SK-N-SH (cell line): ENCODE measurements at regions not wholly inside any gene's neighbourhood (a gene's known extent, or its start where the extent isn't known, plus 50 kb on each side); places are given as distances from the start of the nearest gene placed in this dataset.

Experiments
- CTCF ChIA-PET: fragments of 300-600, 350-600 bp; formaldehyde crosslinking; extraction: SDS; loops from one replicate; lab custom pipeline; 2021; lab: Yijun Ruan, JAX
- POLR2A ChIA-PET: fragments of 350-600 bp; sonication (Branson Sonifier 250); formaldehyde crosslinking; extraction: SDS; loops from one replicate; lab custom pipeline; 2020; ENCODE audit warnings: antibody characterized with exemption, inconsistent platforms; lab: Yijun Ruan, JAX
- DNase-seq: peaks from one replicate; pipeline ENCODE4 v3.0.0; 2012
- H2AFZ ChIP-seq: fragments of 200-600 bp; sonication (generic); 2 replicates; pipeline ENCODE4 v1.8.1; 2016; ENCODE audit warnings: antibody characterized with exemption, mild to moderate bottlenecking, low read depth
- H3F3A ChIP-seq: fragments of 200-600 bp; sonication (generic); replicated peaks from 2 replicates; pipeline ENCODE3; 2016; ENCODE audit warnings: antibody characterized with exemption, mild to moderate bottlenecking; ENCODE audit not compliant: insufficient read depth
- H3K27ac ChIP-seq, 2 experiments: fragments of 200-500 bp in 1 of 2; fragments of 200-600 bp in 1 of 2; sonication (Bioruptor generic) in 1 of 2; sonication (generic), shearing (Covaris generic) in 1 of 2; 2 replicates each; pipeline versions ENCODE4 v1.5.1 to v1.6.1; 2014 to 2016; ENCODE audit warnings: low read depth in 2 of 2, inconsistent platforms in 1 of 2, low read length in 1 of 2, mild to moderate bottlenecking in 1 of 2, mixed read lengths in 1 of 2
- H3K27me3 ChIP-seq: fragments of 200-600 bp; sonication (generic), shearing (Covaris generic); 2 replicates; pipeline ENCODE4 v1.6.1; 2016; ENCODE audit warnings: mixed run types; ENCODE audit not compliant: insufficient read depth
- H3K36me3 ChIP-seq, 2 experiments: fragments of 200-500 bp in 1 of 2; fragments of 200-600 bp in 1 of 2; sonication (Bioruptor generic) in 1 of 2; sonication (generic) in 1 of 2; replicated peaks in 1 of 2; 2 replicates each; pipeline versions ENCODE3 to v1.5.1; 2014 to 2016; ENCODE audit warnings: low read length in 1 of 2, mild to moderate bottlenecking in 1 of 2; ENCODE audit not compliant: insufficient read depth in 2 of 2, control insufficient read depth in 1 of 2
- H3K4me1 ChIP-seq, 2 experiments: fragments of 200-500 bp in 1 of 2; fragments of 200-600 bp in 1 of 2; sonication (Bioruptor generic) in 1 of 2; sonication (generic), shearing (Covaris generic) in 1 of 2; 2 replicates each; pipeline versions ENCODE4 v1.5.1 to v1.6.1; 2014 to 2016; ENCODE audit warnings: low read depth in 1 of 2, low read length in 1 of 2, mixed run types in 1 of 2; ENCODE audit not compliant: insufficient read depth in 2 of 2, control insufficient read depth in 1 of 2
- H3K4me2 ChIP-seq: fragments of 200-600 bp; sonication (generic), shearing (Covaris generic); 2 replicates; pipeline ENCODE4 v1.6.1; 2017; ENCODE audit warnings: mixed run types
- H3K4me3 ChIP-seq, 2 experiments: fragments of 200-500 bp in 1 of 2; fragments of 200-600 bp in 1 of 2; sonication (Bioruptor generic) in 1 of 2; sonication (generic), shearing (Covaris generic) in 1 of 2; 2 replicates each; pipeline versions ENCODE4 v1.5.1 to v1.8.1; 2014 to 2016; ENCODE audit warnings: low read depth in 2 of 2, inconsistent platforms in 1 of 2, low read length in 1 of 2, mild to moderate bottlenecking in 1 of 2, mixed read lengths in 1 of 2, moderate library complexity in 1 of 2
- H3K79me2 ChIP-seq: fragments of 200-600 bp; sonication (generic); 2 replicates; pipeline ENCODE4 v1.8.1; 2017; ENCODE audit warnings: mild to moderate bottlenecking; ENCODE audit not compliant: insufficient read depth
- H3K9ac ChIP-seq: fragments of 200-600 bp; sonication (generic); 2 replicates; pipeline ENCODE4 v1.6.1; 2017; ENCODE audit warnings: mixed run types
- H3K9me2 ChIP-seq: fragments of 200-600 bp; sonication (generic); 2 replicates; pipeline ENCODE4 v1.6.1; 2017; ENCODE audit warnings: mixed run types
- H3K9me3 ChIP-seq: fragments of 200-600 bp; sonication (generic); 2 replicates; pipeline ENCODE4 v1.6.1; 2017; ENCODE audit warnings: mixed run types, mild to moderate bottlenecking, moderate library complexity
- H4K20me1 ChIP-seq: fragments of 200-600 bp; sonication (generic); 2 replicates; pipeline ENCODE4 v1.6.1; 2017; ENCODE audit warnings: mild to moderate bottlenecking, mixed run types; ENCODE audit not compliant: insufficient read depth
- CHD2 ChIP-seq: fragments of 150-350 bp; IDR thresholded peaks from 2 replicates; pipeline ENCODE4 v1.6.1; 2018; ENCODE audit warnings: low read length; ENCODE audit not compliant: partially characterized antibody
- ELF1 ChIP-seq: IDR thresholded peaks from 2 replicates; pipeline ENCODE4 v1.4.0; 2012
- EZH2phosphoT487 ChIP-seq: fragments of 200-600 bp; sonication (generic); IDR thresholded peaks from 2 replicates; pipeline ENCODE4 v1.6.1; 2017; ENCODE audit warnings: low read depth, mixed run types, mild to moderate bottlenecking, antibody characterized with exemption, moderate library complexity, borderline replicate concordance
- FOXM1 ChIP-seq: IDR thresholded peaks from 2 replicates; pipeline ENCODE4 v1.4.0; 2012; ENCODE audit warnings: low read depth, mild to moderate bottlenecking
- GATA2 ChIP-seq: sonication (generic); formaldehyde crosslinking; IDR thresholded peaks from 2 replicates; pipeline ENCODE4 v1.5.0; 2020; ENCODE audit warnings: mild to moderate bottlenecking, missing genetic modification reagents
- MXI1 ChIP-seq: IDR thresholded peaks from 2 replicates; pipeline ENCODE4 v1.6.1; 2012; ENCODE audit warnings: mild to moderate bottlenecking, low read depth, low read length, improper control_type of control experiment
- NFIC ChIP-seq: IDR thresholded peaks from 2 replicates; pipeline ENCODE4 v1.4.0; 2012; ENCODE audit warnings: borderline replicate concordance
- NRF1 ChIP-seq: IDR thresholded peaks from 2 replicates; pipeline ENCODE4 v1.6.1; 2012; ENCODE audit warnings: low read depth, mild to moderate bottlenecking, low read length
- RFX5 ChIP-seq: IDR thresholded peaks from 2 replicates; pipeline ENCODE4 v1.6.1; 2012; ENCODE audit warnings: mild to moderate bottlenecking, improper control_type of control experiment, low read length
- RXRA ChIP-seq: IDR thresholded peaks from 2 replicates; pipeline ENCODE4 v1.4.0; 2012; ENCODE audit warnings: low read depth, mild to moderate bottlenecking, borderline replicate concordance
- SMC3 ChIP-seq: IDR thresholded peaks from 2 replicates; pipeline ENCODE4 v1.6.1; 2012; ENCODE audit warnings: low read depth, low read length, improper control_type of control experiment
- TCF12 ChIP-seq: IDR thresholded peaks from 2 replicates; pipeline ENCODE4 v1.4.0; 2012
- YY1 ChIP-seq: IDR thresholded peaks from 2 replicates; pipeline ENCODE4 v1.4.0; 2012; ENCODE audit warnings: low read depth, mild to moderate bottlenecking
- WGBS: methylation state at CpG from one replicate; pipeline ENCODE4 v1.1.6; 2017; ENCODE audit warnings: low lambda C conversion rate; 5-methylcytosine and 5-hydroxymethylcytosine counted together
- TF ChIP-seq, protein P1 (sequence below): IDR thresholded peaks from 2 replicates; pipeline ENCODE4 v1.4.0; 2012; ENCODE audit warnings: low read depth, borderline replicate concordance

DNA sequence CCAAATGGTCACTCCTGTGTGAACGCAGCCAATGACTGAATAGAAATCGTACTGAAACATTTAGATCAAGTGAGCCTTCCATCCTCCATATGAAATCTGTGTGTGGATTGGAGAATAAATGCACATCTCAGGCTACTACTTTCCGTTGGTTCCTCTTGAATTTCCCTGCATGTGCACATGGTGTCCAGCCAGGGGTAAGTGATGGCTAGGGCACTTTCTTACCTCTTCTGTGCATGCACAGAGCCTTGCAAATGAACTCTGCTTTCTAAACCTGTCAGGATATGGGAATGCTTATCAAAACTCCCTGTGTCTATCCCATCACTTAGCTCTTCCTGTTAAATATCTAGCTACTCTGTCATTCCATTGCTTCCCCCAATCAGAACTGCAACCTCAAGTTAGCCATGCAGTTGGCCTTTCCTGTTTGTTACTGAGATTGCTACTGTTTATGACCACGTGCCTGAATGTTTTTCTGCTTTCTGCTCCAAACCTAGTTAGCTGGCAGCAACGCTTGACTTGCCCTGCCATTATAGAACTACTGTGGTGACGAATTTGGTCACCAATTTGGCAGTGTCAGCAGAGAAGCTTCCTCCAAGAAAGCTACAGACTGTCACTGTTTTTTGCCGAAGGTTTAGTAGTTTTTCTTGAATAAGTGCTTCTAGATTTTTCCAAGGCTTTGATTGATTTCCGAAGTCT lies 661.6 kb downstream of the LRRC70 start:
- H3K4me3 ChIP-seq, result no peak overlapping the region
- CTCF ChIA-PET, result no interaction called here
- no peaks in the 10 kb centered on the region for H3K36me3 ChIP-seq
- no peak overlapping the region for H3K27ac ChIP-seq
- no peaks in the 10 kb centered on the region for H3K9me2 ChIP-seq
- DNase-seq, result no peak
- H3K9ac ChIP-seq, result no peak overlapping the region
- no peaks in the 10 kb centered on the region for H3F3A ChIP-seq
- WGBS, result 16% methylated on average over 8 of the region's 8 CpGs
- no peak overlapping the region for H3K4me2 ChIP-seq
- no peak for TF ChIP-seq ELF1
- TF ChIP-seq NFIC, result no peak
- TF ChIP-seq, protein P1, sequence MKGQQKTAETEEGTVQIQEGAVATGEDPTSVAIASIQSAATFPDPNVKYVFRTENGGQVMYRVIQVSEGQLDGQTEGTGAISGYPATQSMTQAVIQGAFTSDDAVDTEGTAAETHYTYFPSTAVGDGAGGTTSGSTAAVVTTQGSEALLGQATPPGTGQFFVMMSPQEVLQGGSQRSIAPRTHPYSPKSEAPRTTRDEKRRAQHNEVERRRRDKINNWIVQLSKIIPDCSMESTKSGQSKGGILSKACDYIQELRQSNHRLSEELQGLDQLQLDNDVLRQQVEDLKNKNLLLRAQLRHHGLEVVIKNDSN, result no peak
- no peak for TF ChIP-seq EZH2phosphoT487
- TF ChIP-seq YY1, result no peak
- TF ChIP-seq NRF1, result no peak
- TF ChIP-seq FOXM1, result no peak
- TF ChIP-seq SMC3, result no peak
- TF ChIP-seq RXRA, result no peak
- no peak for TF ChIP-seq MXI1
- no peaks in the 10 kb centered on the region for H3K4me1 ChIP-seq
- no peaks in the 10 kb centered on the region for H3K9me3 ChIP-seq
- H2AFZ ChIP-seq, result 0 out of 2 replicates have a peak overlapping the region, but pooled peaks have one; percentile 42
- no peaks in the 10 kb centered on the region for H3K27me3 ChIP-seq
- no peaks in the 10 kb centered on the region for H4K20me1 ChIP-seq
- POLR2A ChIA-PET, result no interaction called here
- H3K79me2 ChIP-seq, result no peaks in the 10 kb centered on the region

DNA sequence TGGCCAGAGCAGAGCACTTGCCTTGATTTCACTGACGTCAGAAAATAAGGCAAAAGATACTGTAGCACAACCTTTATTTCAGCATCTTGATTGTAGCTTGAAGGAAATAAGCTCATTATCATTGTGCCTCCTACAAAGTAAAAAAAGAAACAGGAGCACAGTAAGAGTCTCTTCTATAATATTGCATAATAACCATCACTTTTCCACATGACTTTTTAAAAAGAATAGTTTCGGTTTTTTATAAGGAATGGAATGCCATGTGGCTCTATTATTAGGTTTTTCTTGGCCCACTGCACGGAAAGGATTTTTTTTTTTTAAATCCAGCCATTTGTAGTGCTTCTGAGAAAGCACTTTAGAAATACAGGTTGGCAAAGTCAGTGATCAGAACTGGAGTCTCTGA lies 655.3 kb downstream of the LRRC70 start:
- 10% methylated on average over 3 of the region's 3 CpGs for WGBS
- no peak overlapping the region for H2AFZ ChIP-seq
- no peaks in the 10 kb centered on the region for H3K27me3 ChIP-seq
- H4K20me1 ChIP-seq, result no peaks in the 10 kb centered on the region
- peak overlapping the region; percentile 3; the same call in 1 of the 2 replicates for H3K4me2 ChIP-seq
- POLR2A ChIA-PET, result no interaction called here
- H3K9ac ChIP-seq, result no peak overlapping the region
- H3K79me2 ChIP-seq, result no peaks in the 10 kb centered on the region
- CTCF ChIA-PET, result interaction anchor here (0.6 kb wide), 1 partner anchor 1192 kb away, joined by 3 read pairs; no protein-coding TSS in a partner anchor
- H3K9me2 ChIP-seq, result no peaks in the 10 kb centered on the region
- H3K27ac ChIP-seq, result no peak overlapping the region; a peak in 1 of 4 replicates
- H3K4me1 ChIP-seq, result no peaks in the 10 kb centered on the region
- no peak overlapping the region for H3K4me3 ChIP-seq
- H3K9me3 ChIP-seq, result no peaks in the 10 kb centered on the region
- DNase-seq, result no peak
- no peak for TF ChIP-seq CHD2
- no peak for TF ChIP-seq NFIC
- TF ChIP-seq TCF12, result 0 out of 2 replicates have a peak, but pooled peaks have one; percentile 13
- no peak for TF ChIP-seq RFX5
- TF ChIP-seq GATA2 (CRISPR knock-in tag), result no peak
- no peaks in the 10 kb centered on the region for H3F3A ChIP-seq
- no peaks in the 10 kb centered on the region for H3K36me3 ChIP-seq
